ENCODE measurements at regions not wholly inside any gene's neighbourhood (a gene's known extent, or its start where the extent isn't known, plus 50 kb on each side); places are given as distances from the start of the nearest gene placed in this dataset.
"Not testable (repeated sequence)": the region's sequence is repeated elsewhere in the genome, so short reads cannot be mapped to it uniquely, and the experiment has no call there.

DNA sequence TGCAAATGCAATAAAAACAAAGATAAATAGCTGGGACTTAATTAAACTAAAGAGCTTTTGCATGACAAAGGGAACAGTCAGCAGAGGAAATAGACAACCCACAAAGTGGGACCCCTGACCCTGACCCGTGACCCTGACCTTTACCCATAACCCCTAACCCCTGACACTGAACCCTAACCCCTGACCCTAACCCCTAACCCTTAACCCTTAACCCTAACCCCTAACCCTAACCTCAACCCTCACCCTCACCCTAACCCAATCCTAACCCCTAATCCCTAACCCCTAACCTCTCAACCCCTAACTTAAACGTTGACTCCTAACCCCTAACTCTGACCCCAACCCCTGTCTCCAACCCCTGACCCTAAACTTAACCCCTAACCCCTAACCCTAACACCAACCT is 236.6 kb downstream of the ANKRD30B start:
- TF ChIP-seq POLR2A (IDR thresholded peaks at IDR 0.05; ENCODE audit: low read length); GATA1 (IDR thresholded peaks at IDR 0.05; ENCODE audit: low read depth, low read length): not testable (repeated sequence)
